Effector memory CD8-positive, alpha-beta T cell (primary cell): ENCODE measurements at regions not wholly inside any gene's neighbourhood (a gene's known extent, or its start where the extent isn't known, plus 50 kb on each side); places are given as distances from the start of the nearest gene placed in this dataset.

ENCODE experiments used
- ATAC-seq: fragments of 150-1000 bp; cut with Tn5 transposase; replicated peaks from 2 replicates; pipeline ENCODE4 v1.10.0; 2021; ENCODE audit warnings: mild to moderate bottlenecking, moderate library complexity
- DNase-seq, 3 experiments: peaks; one replicate each; pipeline ENCODE4 v3.0.0; 2021
- H3K27ac Mint-ChIP-seq, 2 donors: one replicate each; pipeline ENCODE4 v1.8.0; 2022; ENCODE audit warnings: mild to moderate bottlenecking in 2 of 2, mixed read lengths in 2 of 2, moderate library complexity in 2 of 2
- H3K27me3 Mint-ChIP-seq, 2 donors: one replicate each; pipeline ENCODE4 v1.8.0; 2022; ENCODE audit warnings: mixed read lengths in 2 of 2
- H3K36me3 Mint-ChIP-seq: one replicate; pipeline ENCODE4 v1.8.0; 2022; ENCODE audit warnings: mild to moderate bottlenecking, moderate library complexity, mixed read lengths; ENCODE audit not compliant: insufficient read depth
- H3K4me1 Mint-ChIP-seq, 2 donors: one replicate each; pipeline ENCODE4 v1.8.0; 2022; ENCODE audit warnings: low read depth in 2 of 2, mixed read lengths in 2 of 2
- H3K4me3 Mint-ChIP-seq, 2 donors: one replicate each; pipeline ENCODE4 v1.8.0; 2022; ENCODE audit warnings: mild to moderate bottlenecking in 2 of 2, mixed read lengths in 2 of 2, moderate library complexity in 2 of 2
- H3K9me3 Mint-ChIP-seq, 2 donors: one replicate each; pipeline ENCODE4 v1.8.0; 2022; ENCODE audit warnings: mixed read lengths in 2 of 2

DNA sequence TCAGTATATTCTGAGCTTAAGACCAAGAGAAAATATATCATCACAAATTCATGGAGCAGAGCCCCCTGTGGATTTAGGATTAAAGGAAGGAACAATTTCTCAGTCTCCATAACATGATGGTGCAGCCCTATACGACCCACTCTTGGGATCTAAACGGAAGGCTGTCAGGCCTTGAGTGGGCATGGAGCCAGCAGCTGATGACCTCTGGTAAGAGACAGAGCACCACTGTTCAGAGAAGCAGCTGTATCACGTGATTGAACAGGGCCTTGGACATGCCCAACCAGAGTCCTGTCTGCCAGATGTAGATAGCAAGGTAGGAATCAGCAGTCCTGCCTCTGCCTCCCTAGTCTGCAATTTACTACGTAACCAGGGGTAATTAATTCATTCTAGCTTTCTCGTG, 259.4 kb upstream of the POU3F2 start:
- Mint-ChIP-seq H3K27me3 (no peaks in the 10 kb centered on the region), H3K4me3 (no peak overlapping the region), H3K9me3 (no peaks in the 10 kb centered on the region), H3K36me3 (no peaks in the 10 kb centered on the region), H3K4me1 (no peaks in the 10 kb centered on the region), H3K27ac (no peak overlapping the region)
- no peak for DNase-seq
- no peak for ATAC-seq

DNA sequence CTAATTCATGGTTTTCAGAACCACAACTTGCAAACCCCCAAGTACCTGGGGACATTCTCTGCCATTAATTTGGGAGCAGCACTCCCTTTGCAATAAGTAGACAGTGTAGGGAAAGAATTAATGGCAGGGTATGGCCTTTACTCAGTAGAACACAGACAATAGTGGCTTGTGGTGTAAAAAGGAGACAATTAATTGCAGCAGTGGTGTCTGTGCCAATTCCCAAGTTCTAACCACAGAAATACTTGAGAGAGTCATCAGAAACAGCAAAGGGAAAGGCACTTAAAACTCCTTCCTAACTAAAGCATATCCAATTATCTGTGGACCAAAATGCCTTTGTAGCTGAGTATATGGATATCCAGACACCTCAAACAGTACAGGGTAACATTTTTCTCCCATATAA, 257.6 kb upstream of the POU3F2 start:
- H3K27ac Mint-ChIP-seq, result no peak overlapping the region
- H3K4me3 Mint-ChIP-seq, result no peak overlapping the region
- H3K4me1 Mint-ChIP-seq, result no peaks in the 10 kb centered on the region
- DNase-seq (no peak), ATAC-seq (no peak)
- no peaks in the 10 kb centered on the region for H3K27me3 Mint-ChIP-seq
- H3K9me3 Mint-ChIP-seq, result no peaks in the 10 kb centered on the region
- H3K36me3 Mint-ChIP-seq, result no peaks in the 10 kb centered on the region

DNA sequence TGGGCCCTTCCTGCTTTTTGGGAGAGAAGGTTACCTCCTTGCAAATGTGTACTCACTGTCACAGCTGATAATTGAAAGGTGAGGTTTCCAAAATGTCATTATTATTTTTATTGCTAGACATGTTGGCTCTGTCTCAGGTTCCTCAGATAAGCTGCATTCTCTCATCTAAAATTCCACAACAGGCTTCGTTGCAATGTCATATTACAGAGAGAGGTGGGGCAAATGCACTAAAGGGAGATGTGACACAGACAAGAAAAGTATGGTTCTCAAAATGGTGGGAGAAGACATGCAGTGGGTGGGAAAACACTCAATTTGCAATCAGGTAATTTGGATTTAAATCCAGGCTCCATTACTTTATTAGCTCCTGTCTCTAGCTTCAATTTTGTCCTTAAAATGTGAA, 256.4 kb upstream of the POU3F2 start:
- ATAC-seq (no peak), DNase-seq (no peak)
- H3K4me1 Mint-ChIP-seq, result no peaks in the 10 kb centered on the region
- no peak overlapping the region for H3K27ac Mint-ChIP-seq
- H3K4me3 Mint-ChIP-seq, result no peak overlapping the region
- no peaks in the 10 kb centered on the region for H3K36me3 Mint-ChIP-seq
- H3K9me3 Mint-ChIP-seq, result no peaks in the 10 kb centered on the region
- H3K27me3 Mint-ChIP-seq, result no peaks in the 10 kb centered on the region

- H3K36me3 Mint-ChIP-seq, result no peaks in the 10 kb centered on the region
- H3K27ac Mint-ChIP-seq, result no peak overlapping the region
- no peaks in the 10 kb centered on the region for H3K27me3 Mint-ChIP-seq
- no peaks in the 10 kb centered on the region for H3K9me3 Mint-ChIP-seq
- H3K4me1 Mint-ChIP-seq, result no peaks in the 10 kb centered on the region
- no peak overlapping the region for H3K4me3 Mint-ChIP-seq
- DNase-seq (no peak), ATAC-seq (no peak)
Measured at GRCh38 chr6:98579079-98579478, 255.3 kb upstream of the POU3F2 start.

GRCh38 chr6:98579941-98580340, 254.4 kb upstream of the POU3F2 start:
- Mint-ChIP-seq H3K9me3 (no peaks in the 10 kb centered on the region), H3K36me3 (no peaks in the 10 kb centered on the region), H3K27me3 (no peaks in the 10 kb centered on the region), H3K4me1 (no peaks in the 10 kb centered on the region), H3K4me3 (no peak overlapping the region), H3K27ac (no peak overlapping the region)
- ATAC-seq (no peak), DNase-seq (no peak)

DNA sequence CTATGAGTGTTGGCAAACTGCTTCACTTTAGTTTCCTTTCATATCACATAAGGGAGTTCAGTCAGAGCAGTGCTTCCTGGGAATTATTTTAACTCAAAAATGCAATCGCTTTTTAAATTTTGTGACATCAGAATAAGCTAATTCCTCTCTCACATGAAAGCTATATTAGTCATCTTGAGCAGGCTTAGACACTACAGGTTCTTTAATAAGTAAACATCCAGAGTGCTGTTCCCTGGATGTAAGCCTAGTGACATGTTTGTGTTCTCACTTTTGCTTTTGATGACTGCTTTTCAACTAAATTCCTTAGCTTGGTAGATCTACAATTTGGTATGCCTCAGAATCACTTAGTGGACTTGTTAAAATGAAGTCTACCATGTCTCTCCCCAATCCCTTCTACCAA, 252.7 kb upstream of the POU3F2 start:
- Mint-ChIP-seq H3K36me3 (no peaks in the 10 kb centered on the region), H3K4me3 (no peak overlapping the region), H3K27ac (no peak overlapping the region), H3K4me1 (no peaks in the 10 kb centered on the region), H3K9me3 (no peaks in the 10 kb centered on the region), H3K27me3 (no peaks in the 10 kb centered on the region)
- ATAC-seq (no peak), DNase-seq (no peak)

DNA sequence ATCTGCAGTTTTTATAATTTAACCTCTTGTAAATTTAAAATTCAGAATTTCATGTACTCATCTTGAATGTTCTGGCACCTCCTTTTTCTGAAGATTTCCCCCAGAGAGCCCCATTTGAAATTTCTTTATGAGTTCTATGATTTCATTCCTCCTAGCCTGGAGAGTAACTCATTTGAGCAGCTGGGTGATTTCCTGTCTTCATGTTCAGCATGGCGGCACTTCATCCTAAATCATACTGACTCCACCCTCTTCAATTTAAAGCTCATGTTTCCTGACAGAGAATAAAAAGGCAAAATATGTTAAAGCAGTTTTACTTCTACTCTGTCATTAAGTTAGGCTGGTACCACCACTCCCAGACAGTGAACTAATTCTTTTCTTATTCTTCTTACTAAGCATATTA, 250.9 kb upstream of the POU3F2 start:
- no peak for DNase-seq
- no peak for ATAC-seq
- Mint-ChIP-seq H3K4me3 (no peak overlapping the region), H3K27ac (no peak overlapping the region), H3K36me3 (no peaks in the 10 kb centered on the region), H3K4me1 (no peaks in the 10 kb centered on the region), H3K9me3 (no peaks in the 10 kb centered on the region), H3K27me3 (no peaks in the 10 kb centered on the region)

DNA sequence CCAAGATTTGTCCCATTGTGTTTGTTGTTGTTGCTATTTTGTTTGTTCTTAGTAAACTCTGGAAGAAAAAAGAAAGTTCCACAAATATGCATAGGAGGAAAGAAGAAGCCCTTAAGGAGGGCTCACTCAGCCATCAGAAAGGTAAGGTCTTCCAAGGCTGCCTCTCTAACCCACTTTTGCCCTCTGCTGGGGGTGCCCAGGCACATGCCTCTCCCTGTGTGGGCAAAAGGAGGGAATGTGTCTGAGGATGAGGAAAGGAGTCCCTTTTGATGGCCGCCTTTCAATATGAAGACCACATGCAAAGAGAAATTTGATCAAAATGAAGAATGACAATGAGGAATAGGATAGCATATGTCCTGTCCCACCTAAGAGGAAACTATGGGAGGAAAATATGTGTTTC, 248.2 kb upstream of the POU3F2 start:
- DNase-seq, result no peak
- no peaks in the 10 kb centered on the region for H3K9me3 Mint-ChIP-seq
- H3K27ac Mint-ChIP-seq, result no peak overlapping the region
- no peaks in the 10 kb centered on the region for H3K27me3 Mint-ChIP-seq
- no peaks in the 10 kb centered on the region for H3K4me1 Mint-ChIP-seq
- H3K4me3 Mint-ChIP-seq, result no peak overlapping the region
- ATAC-seq, result no peak
- H3K36me3 Mint-ChIP-seq, result no peaks in the 10 kb centered on the region

GRCh38 chr6:98587555-98587954, 246.8 kb upstream of the POU3F2 start:
- ATAC-seq (no peak), DNase-seq (no peak)

DNA sequence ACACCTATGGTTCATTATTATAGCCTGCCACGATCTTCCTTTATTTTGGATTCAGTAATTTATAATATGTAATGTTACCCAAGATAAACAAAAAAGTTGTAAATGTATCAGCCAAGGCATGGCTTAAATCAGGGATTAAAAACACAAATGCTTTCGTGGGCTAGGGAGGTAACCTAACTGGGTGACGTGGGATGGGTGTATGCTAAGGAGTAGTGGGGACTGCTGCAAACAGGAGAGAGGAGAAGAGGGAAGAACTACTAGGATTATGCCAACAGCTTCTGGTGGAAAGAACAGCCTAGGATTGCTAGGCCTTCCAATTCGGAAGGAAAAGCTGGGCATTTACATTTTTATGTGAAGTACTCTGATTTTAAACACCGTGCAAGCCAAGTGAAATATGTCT, 244.8 kb upstream of the POU3F2 start:
- ATAC-seq, result no peak
- no peaks in the 10 kb centered on the region for H3K9me3 Mint-ChIP-seq
- no peaks in the 10 kb centered on the region for H3K36me3 Mint-ChIP-seq
- H3K27me3 Mint-ChIP-seq, result no peaks in the 10 kb centered on the region
- H3K4me1 Mint-ChIP-seq, result no peaks in the 10 kb centered on the region
- no peak for DNase-seq
- no peak overlapping the region for H3K27ac Mint-ChIP-seq
- no peak overlapping the region for H3K4me3 Mint-ChIP-seq

More at GRCh38 chr6:98587555-98587954, 246.8 kb upstream of the POU3F2 start:
- Mint-ChIP-seq H3K4me1 (no peaks in the 10 kb centered on the region), H3K4me3 (no peak overlapping the region), H3K27ac (no peak overlapping the region), H3K36me3 (no peaks in the 10 kb centered on the region), H3K27me3 (no peaks in the 10 kb centered on the region), H3K9me3 (no peaks in the 10 kb centered on the region)

DNA sequence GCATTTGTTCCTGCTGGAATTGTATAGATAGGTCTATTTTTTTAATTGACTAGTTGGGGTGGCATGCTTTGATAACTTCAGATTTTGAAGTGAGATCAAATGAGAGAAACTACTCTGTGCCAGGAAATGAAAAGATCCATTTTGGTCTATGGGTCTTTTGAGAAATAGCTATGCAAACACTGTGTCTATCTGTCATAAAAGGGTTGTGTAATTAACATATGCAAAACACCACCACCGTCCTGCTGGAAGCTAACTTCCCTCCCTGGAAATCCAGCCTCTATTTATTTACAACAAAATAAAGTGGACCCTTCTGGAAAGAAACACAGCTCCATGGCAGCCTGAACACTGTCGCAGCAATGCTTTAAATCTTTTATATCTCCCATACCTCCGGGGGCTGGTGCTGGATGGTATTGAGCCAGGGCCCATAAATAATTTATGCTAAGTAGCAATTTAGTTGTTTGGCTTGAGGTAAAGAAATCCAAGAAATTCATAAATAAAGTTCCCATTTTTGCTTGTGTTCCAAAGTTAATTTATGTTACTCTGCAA, 244.2 kb upstream of the POU3F2 start:
- Mint-ChIP-seq H3K4me1 (no peaks in the 10 kb centered on the region), H3K9me3 (no peaks in the 10 kb centered on the region), H3K27ac (no peak overlapping the region), H3K27me3 (no peaks in the 10 kb centered on the region), H3K36me3 (no peaks in the 10 kb centered on the region), H3K4me3 (no peak overlapping the region)
- DNase-seq (no peak), ATAC-seq (no peak)

DNA sequence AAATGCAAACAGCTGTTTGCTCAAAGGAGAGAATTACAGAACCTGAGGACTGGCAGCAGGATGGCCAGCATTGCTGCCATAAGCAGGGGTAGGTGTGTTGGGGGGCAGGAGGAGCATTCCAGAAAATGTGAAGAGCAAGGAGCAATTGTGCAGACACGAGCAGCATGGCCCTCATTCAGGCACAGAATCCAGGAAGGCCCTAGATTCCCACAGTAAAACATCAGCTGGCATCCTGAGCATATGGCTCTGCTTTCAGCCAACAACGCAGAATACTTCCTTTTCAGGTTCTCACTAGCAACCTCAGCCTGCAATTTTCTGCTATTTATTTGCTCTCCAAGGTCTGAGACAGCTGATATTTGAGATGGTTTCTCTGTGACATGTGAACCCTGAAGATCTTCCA, 243.4 kb upstream of the POU3F2 start:
- no peaks in the 10 kb centered on the region for H3K4me1 Mint-ChIP-seq
- no peak overlapping the region for H3K4me3 Mint-ChIP-seq
- no peak overlapping the region for H3K27ac Mint-ChIP-seq
- no peaks in the 10 kb centered on the region for H3K27me3 Mint-ChIP-seq
- DNase-seq, result no peak
- no peaks in the 10 kb centered on the region for H3K36me3 Mint-ChIP-seq
- H3K9me3 Mint-ChIP-seq, result peaks cover 0 to 2% of the 10 kb centered on the region in 2 donors
- no peak for ATAC-seq

GRCh38 chr6:98593676-98594075, 240.7 kb upstream of the POU3F2 start:
- Mint-ChIP-seq H3K27ac (no peak overlapping the region), H3K36me3 (no peaks in the 10 kb centered on the region), H3K27me3 (no peaks in the 10 kb centered on the region), H3K4me3 (no peak overlapping the region), H3K9me3 (peaks cover 0 to 4% of the 10 kb centered on the region in 2 donors), H3K4me1 (no peaks in the 10 kb centered on the region)
- DNase-seq (no peak), ATAC-seq (no peak)

DNA sequence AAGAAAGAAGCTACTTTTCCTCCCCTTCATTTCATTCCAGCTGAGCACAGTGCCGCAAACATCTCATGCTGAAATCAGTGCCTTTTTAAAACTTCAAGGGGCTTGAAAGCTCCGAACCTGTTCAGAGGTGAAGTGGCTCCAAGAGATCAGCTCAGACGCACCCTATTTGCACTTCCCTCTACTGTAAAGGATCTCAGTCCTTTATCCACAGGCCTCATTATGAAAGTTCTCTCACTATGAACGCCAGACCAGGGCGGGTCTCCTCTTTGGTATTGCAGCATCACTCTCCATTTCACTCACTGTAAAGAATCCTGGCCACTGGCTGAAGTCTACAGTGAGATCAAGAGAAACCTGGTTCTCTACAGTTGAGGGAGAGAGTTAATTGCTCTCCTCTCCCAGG, 232.7 kb upstream of the POU3F2 start:
- H3K4me3 Mint-ChIP-seq, result no peak overlapping the region
- ATAC-seq (no peak), DNase-seq (no peak)
- H3K4me1 Mint-ChIP-seq, result no peaks in the 10 kb centered on the region
- H3K36me3 Mint-ChIP-seq, result no peaks in the 10 kb centered on the region
- H3K27ac Mint-ChIP-seq, result no peak overlapping the region
- no peaks in the 10 kb centered on the region for H3K27me3 Mint-ChIP-seq
- H3K9me3 Mint-ChIP-seq, result no peaks in the 10 kb centered on the region

DNA sequence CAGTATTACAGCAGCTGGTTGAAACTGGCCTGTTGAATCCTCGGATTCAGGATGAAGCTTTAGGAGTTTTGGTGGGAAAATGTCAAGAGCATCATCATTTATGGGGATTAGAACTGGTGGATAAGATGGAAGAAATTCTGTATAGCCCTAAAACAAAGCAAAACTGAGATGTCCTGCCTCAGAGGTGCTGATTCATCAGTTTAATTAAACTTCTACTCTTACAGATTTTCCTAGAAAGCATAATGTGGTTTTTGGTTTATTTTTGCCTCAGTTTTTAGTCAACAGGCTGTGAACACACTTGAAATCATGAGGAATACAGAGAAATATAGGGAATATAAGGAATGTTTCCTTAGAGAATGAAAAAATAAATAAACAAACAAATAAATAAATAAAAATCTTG, 228.7 kb upstream of the POU3F2 start:
- Mint-ChIP-seq H3K9me3 (no peaks in the 10 kb centered on the region), H3K27ac (no peak overlapping the region), H3K36me3 (no peaks in the 10 kb centered on the region), H3K27me3 (no peaks in the 10 kb centered on the region), H3K4me1 (no peaks in the 10 kb centered on the region), H3K4me3 (no peak overlapping the region)
- ATAC-seq (no peak), DNase-seq (no peak)
